ENCODE measurements at regions not wholly inside any gene's neighbourhood (a gene's known extent, or its start where the extent isn't known, plus 50 kb on each side); places are given as distances from the start of the nearest gene placed in this dataset.

GRCh38 chr7:35380739-35381224 is 126.9 kb upstream of the TBX20 start:
- Histone ChIP-seq H4K20me1 (replicated peaks; ENCODE audit: control insufficient read depth, insufficient read depth, low read length) (no peaks in the 10 kb centered on the region), H3K9me3 (replicated peaks; ENCODE audit: control insufficient read depth, insufficient read depth, low read depth, low read length) (no peaks in the 10 kb centered on the region), H3K4me2 (ENCODE audit: insufficient read depth, low read length) (no peak overlapping the region), H3K27me3 (ENCODE audit: control insufficient read depth in 2 of 2, insufficient read depth in 2 of 2, low read length in 2 of 2) (peaks cover 2 to 6% of the 10 kb centered on the region in 2 experiments; a peak in 2 of 5 replicates), H3K9ac (ENCODE audit: insufficient read depth in 1 of 2, low read depth in 2 of 2, low read length in 2 of 2) (no peak overlapping the region), H3K9me1 (ENCODE audit: control insufficient read depth, insufficient read depth, low read length) (no peaks in the 10 kb centered on the region), H3K4me1 (replicated peaks in 1 of 2; ENCODE audit: control insufficient read depth in 2 of 2, insufficient read depth in 2 of 2, low read length in 2 of 2) (no peaks in the 10 kb centered on the region; a peak in 1 of 5 replicates), H3K27ac (ENCODE audit: extremely low read depth, low read depth, low read length) (no peak overlapping the region), H3K36me3 (ENCODE audit: control insufficient read depth, insufficient read depth, low read length) (no peaks in the 10 kb centered on the region), H3K4me3 (no peak overlapping the region), H2AFZ (ENCODE audit: low read depth, low read length) (no peak overlapping the region), H3K79me2 (ENCODE audit: control insufficient read depth, insufficient read depth, low read length) (no peaks in the 10 kb centered on the region)
- FAIRE-seq (peak; percentile 26), ATAC-seq (no peak), DNase-seq (ENCODE audit: extremely low read depth in 1 of 4, low spot score in 3 of 4) (no peak)
- intact Hi-C loops (cut with micrococcal nuclease) (no loop called here), in situ Hi-C loops (cut with MboI) (no loop called here)
- TF ChIP-seq CEBPB (tag; IDR thresholded peaks at IDR 0.05) (peak; percentile 95), ZNF696 (CRISPR knock-in tag; conservative IDR thresholded peaks at IDR 0.05) (no peak), NRF1 (conservative IDR thresholded peaks at IDR 0.05 in 1 of 2, IDR thresholded peaks at IDR 0.05 in 1 of 2) (no peak), ZBTB9 (CRISPR knock-in tag; IDR thresholded peaks at IDR 0.05) (no peak), ZNF644 (tag; IDR thresholded peaks at IDR 0.05; ENCODE audit: low read depth) (no peak), ZBTB43 (CRISPR knock-in tag; IDR thresholded peaks at IDR 0.05) (no peak), CEBPG (CRISPR knock-in tag; IDR thresholded peaks at IDR 0.05) (0 out of 2 replicates have a peak, but pooled peaks have one; percentile 19), CEBPG (tag; conservative IDR thresholded peaks at IDR 0.05 in 1 of 2, IDR thresholded peaks at IDR 0.05 in 1 of 2) (peak; percentile 80 to 98), EWSR1 (IDR thresholded peaks at IDR 0.05; ENCODE audit: borderline replicate concordance, low read depth, partially characterized antibody) (no peak), IRF9 (tag; IDR thresholded peaks at IDR 0.05) (peak; percentile 65; the same call in 1 of the 2 replicates)
- BruUV-seq (replicated peaks): no TSS peak
- CTCF ChIA-PET (ENCODE audit: low intra/inter-chr PET ratio): no interaction called here
- WGBS (ENCODE audit: insufficient coverage, low coverage, missing lambda C conversion rate): under 1% methylated on average over 6 of the region's 6 CpGs
- POLR2A ChIA-PET: no interaction called here
